ENCODE measurements at regions not wholly inside any gene's neighbourhood (a gene's known extent, or its start where the extent isn't known, plus 50 kb on each side); places are given as distances from the start of the nearest gene placed in this dataset.

DNA sequence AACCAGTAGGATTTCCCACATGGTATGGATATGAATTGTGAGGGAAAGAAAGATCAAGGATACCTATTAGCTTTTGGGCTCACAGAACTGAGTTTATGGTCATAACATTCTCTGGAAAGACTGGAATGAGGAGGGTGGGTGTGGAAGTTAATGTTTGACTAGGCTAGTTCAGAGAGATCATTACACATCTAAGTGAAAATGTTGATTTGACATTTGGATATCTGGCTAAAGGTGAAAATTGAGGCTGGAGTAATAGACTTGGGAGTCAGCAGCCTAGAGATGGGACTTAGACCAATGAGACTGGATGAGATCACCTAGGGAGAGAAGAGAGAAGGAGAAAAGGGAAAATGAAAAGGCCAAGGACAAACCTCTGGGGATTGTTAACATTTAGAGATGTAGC, 437.3 kb downstream of the CCSER2 start:
- no peak overlapping the region for H2BK15ac ChIP-seq (ENCODE audit: low read depth, low read length)
- H2AK9ac ChIP-seq (replicated peaks; ENCODE audit: low read depth, low read length, poor library complexity), result no peak overlapping the region
- H4K20me1 ChIP-seq (ENCODE audit: insufficient read depth, low read length), result no peaks in the 10 kb centered on the region
- H3K36me3 ChIP-seq (ENCODE audit: control insufficient read depth, insufficient read depth, low read length), result no peaks in the 10 kb centered on the region
- intact Hi-C loops (cut with micrococcal nuclease) (no loop called here), in situ Hi-C loops (cut with MboI; ENCODE audit: low sequenced_read_pairs) (no loop called here), dilution Hi-C loops (cut with HindIII; ENCODE audit: low sequenced_read_pairs, unreplicated experiment) (no loop called here)
- no peak for ATAC-seq (ENCODE audit: low read depth)
- H3K14ac ChIP-seq (replicated peaks; ENCODE audit: low read depth, low read length), result no peak overlapping the region
- CTCF ChIA-PET, result no interaction called here
- H3K18ac ChIP-seq (ENCODE audit: low read depth, low read length), result no peak overlapping the region
- H2AK5ac ChIP-seq (ENCODE audit: low read depth, low read length), result no peak overlapping the region
- H4K5ac ChIP-seq (ENCODE audit: low read depth, low read length), result no peak overlapping the region
- H4K91ac ChIP-seq (ENCODE audit: insufficient read depth, low read depth, low read length), result no peak overlapping the region
- H3K9me3 ChIP-seq (ENCODE audit: control insufficient read depth, insufficient read depth, low read length), result peaks cover 18% of the 10 kb centered on the region; the same call in 1 of the 2 replicates
- H3K27me3 ChIP-seq (ENCODE audit: control insufficient read depth, insufficient read depth, low read length), result no peaks in the 10 kb centered on the region
- BruUV-seq (replicated peaks), result no TSS peak
- no peak overlapping the region for H4K8ac ChIP-seq (ENCODE audit: low read depth in 2 of 2, low read length in 2 of 2)
- H2BK20ac ChIP-seq (ENCODE audit: low read depth, low read length), result no peak overlapping the region
- POLR2A ChIA-PET (ENCODE audit: unreplicated experiment), result no interaction called here
- no peak overlapping the region for H3K4me3 ChIP-seq (ENCODE audit: insufficient read depth, low read depth, low read length)
- TF ChIP-seq MAFK (IDR thresholded peaks at IDR 0.05; ENCODE audit: low read depth, low read length) (no peak), SMC3 (IDR thresholded peaks at IDR 0.05; ENCODE audit: low read depth, low read length) (no peak)
- H3K79me1 ChIP-seq (ENCODE audit: low read depth in 1 of 2, low read length in 2 of 2), result no peaks in the 10 kb centered on the region
- no peak overlapping the region for H3K9ac ChIP-seq (ENCODE audit: low read depth, low read length)
- H3K4ac ChIP-seq (ENCODE audit: low read depth, low read length), result no peak overlapping the region
- no peak overlapping the region for H2AFZ ChIP-seq (replicated peaks; ENCODE audit: low read length, poor library complexity)
- no peaks in the 10 kb centered on the region for H3K9me1 ChIP-seq (ENCODE audit: insufficient read depth, low read length)
- no peak overlapping the region for H2BK5ac ChIP-seq (ENCODE audit: low read depth, low read length, poor library complexity, severe bottlenecking)
- no peak overlapping the region for H3K27ac ChIP-seq (ENCODE audit: insufficient read depth, low read length)
- H3K23ac ChIP-seq (ENCODE audit: low read depth, low read length), result no peak overlapping the region
- H3K56ac ChIP-seq (ENCODE audit: extremely low read depth, insufficient read depth, low read length), result no peak overlapping the region
- no peak for DNase-seq
- H2BK120ac ChIP-seq (ENCODE audit: low read depth, low read length), result no peak overlapping the region
- no peaks in the 10 kb centered on the region for H3K4me1 ChIP-seq (ENCODE audit: control insufficient read depth, insufficient read depth, low read length)
- H3K4me2 ChIP-seq (ENCODE audit: low read depth, low read length), result no peak overlapping the region
